ENCODE measurements at regions not wholly inside any gene's neighbourhood (a gene's known extent, or its start where the extent isn't known, plus 50 kb on each side); places are given as distances from the start of the nearest gene placed in this dataset.

- Histone ChIP-seq H3K4me2 (ENCODE audit: low read length) (no peak overlapping the region), H3K9me3 (ENCODE audit: control insufficient read depth in 1 of 2, insufficient read depth in 1 of 2, low read depth in 1 of 2, low read length in 2 of 2) (no peaks in the 10 kb centered on the region), H3K9me2 (ENCODE audit: insufficient read depth) (no peaks in the 10 kb centered on the region), H3K36me3 (ENCODE audit: control insufficient read depth in 1 of 2, insufficient read depth in 2 of 2, low read length in 2 of 2) (no peaks in the 10 kb centered on the region), H3K4me1 (ENCODE audit: control insufficient read depth in 1 of 2, insufficient read depth in 2 of 2, low read length in 2 of 2) (peaks cover 0 to 9% of the 10 kb centered on the region in 2 experiments; a peak in 1 of 4 replicates), H3K27me3 (ENCODE audit: insufficient read depth, low read length) (no peaks in the 10 kb centered on the region), H2AFZ (ENCODE audit: low read depth, low read length, poor library complexity, severe bottlenecking) (no peak overlapping the region), H4K20me1 (ENCODE audit: insufficient read depth) (no peaks in the 10 kb centered on the region), H3K9ac (ENCODE audit: low read length) (no peak overlapping the region), H3K79me2 (ENCODE audit: insufficient read depth, low read length) (no peaks in the 10 kb centered on the region), H3K27ac (ENCODE audit: low read depth, low read length) (no peak overlapping the region), H3K4me3 (replicated peaks in 1 of 2; ENCODE audit: low read depth in 1 of 2, low read length in 2 of 2) (no peak overlapping the region)
- no peak for TF ChIP-seq SP1 (IDR thresholded peaks at IDR 0.05; ENCODE audit: low read depth)
- TF ChIP-seq, protein P1, sequence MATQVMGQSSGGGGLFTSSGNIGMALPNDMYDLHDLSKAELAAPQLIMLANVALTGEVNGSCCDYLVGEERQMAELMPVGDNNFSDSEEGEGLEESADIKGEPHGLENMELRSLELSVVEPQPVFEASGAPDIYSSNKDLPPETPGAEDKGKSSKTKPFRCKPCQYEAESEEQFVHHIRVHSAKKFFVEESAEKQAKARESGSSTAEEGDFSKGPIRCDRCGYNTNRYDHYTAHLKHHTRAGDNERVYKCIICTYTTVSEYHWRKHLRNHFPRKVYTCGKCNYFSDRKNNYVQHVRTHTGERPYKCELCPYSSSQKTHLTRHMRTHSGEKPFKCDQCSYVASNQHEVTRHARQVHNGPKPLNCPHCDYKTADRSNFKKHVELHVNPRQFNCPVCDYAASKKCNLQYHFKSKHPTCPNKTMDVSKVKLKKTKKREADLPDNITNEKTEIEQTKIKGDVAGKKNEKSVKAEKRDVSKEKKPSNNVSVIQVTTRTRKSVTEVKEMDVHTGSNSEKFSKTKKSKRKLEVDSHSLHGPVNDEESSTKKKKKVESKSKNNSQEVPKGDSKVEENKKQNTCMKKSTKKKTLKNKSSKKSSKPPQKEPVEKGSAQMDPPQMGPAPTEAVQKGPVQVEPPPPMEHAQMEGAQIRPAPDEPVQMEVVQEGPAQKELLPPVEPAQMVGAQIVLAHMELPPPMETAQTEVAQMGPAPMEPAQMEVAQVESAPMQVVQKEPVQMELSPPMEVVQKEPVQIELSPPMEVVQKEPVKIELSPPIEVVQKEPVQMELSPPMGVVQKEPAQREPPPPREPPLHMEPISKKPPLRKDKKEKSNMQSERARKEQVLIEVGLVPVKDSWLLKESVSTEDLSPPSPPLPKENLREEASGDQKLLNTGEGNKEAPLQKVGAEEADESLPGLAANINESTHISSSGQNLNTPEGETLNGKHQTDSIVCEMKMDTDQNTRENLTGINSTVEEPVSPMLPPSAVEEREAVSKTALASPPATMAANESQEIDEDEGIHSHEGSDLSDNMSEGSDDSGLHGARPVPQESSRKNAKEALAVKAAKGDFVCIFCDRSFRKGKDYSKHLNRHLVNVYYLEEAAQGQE (IDR thresholded peaks at IDR 0.05; ENCODE audit: low read depth): no peak
- ChIA-PET RAD21 (ENCODE audit: low non-redundant PET in 1 of 2, low total read pairs in 2 of 2, uncharacterized antibody in 2 of 2, unreplicated experiment in 2 of 2) (no interaction called here), POLR2A (no interaction called here), CTCF (no interaction called here)
- DNase-seq (ENCODE audit: low read depth, low spot score) (no peak), ATAC-seq (no peak)
- intact Hi-C loops (cut with micrococcal nuclease): no loop called here
- no TSS peak for BruUV-seq (replicated peaks)
These were observed 532.7 kb downstream of the RFC3 start for GRCh38 chr13:34350671-34351070.

GRCh38 chr13:34351134-34351533 lies 533.2 kb downstream of the RFC3 start:
- Histone ChIP-seq H3K4me2 (ENCODE audit: low read length) (no peak overlapping the region), H2AFZ (ENCODE audit: low read depth, low read length, poor library complexity, severe bottlenecking) (no peak overlapping the region), H3K4me3 (replicated peaks in 1 of 2; ENCODE audit: low read depth in 1 of 2, low read length in 2 of 2) (no peak overlapping the region), H3K79me2 (ENCODE audit: insufficient read depth, low read length) (no peaks in the 10 kb centered on the region), H3K9me3 (ENCODE audit: control insufficient read depth in 1 of 2, insufficient read depth in 1 of 2, low read depth in 1 of 2, low read length in 2 of 2) (no peaks in the 10 kb centered on the region), H3K9ac (ENCODE audit: low read length) (no peak overlapping the region), H3K36me3 (ENCODE audit: control insufficient read depth in 1 of 2, insufficient read depth in 2 of 2, low read length in 2 of 2) (no peaks in the 10 kb centered on the region), H3K9me2 (ENCODE audit: insufficient read depth) (no peaks in the 10 kb centered on the region), H3K27ac (ENCODE audit: low read depth, low read length) (no peak overlapping the region), H3K4me1 (ENCODE audit: control insufficient read depth in 1 of 2, insufficient read depth in 2 of 2, low read length in 2 of 2) (peaks cover 0 to 9% of the 10 kb centered on the region in 2 experiments; a peak in 1 of 4 replicates), H4K20me1 (ENCODE audit: insufficient read depth) (no peaks in the 10 kb centered on the region), H3K27me3 (ENCODE audit: insufficient read depth, low read length) (no peaks in the 10 kb centered on the region)
- ATAC-seq: no peak
- TF ChIP-seq POLR2AphosphoS5 (IDR thresholded peaks at IDR 0.05; ENCODE audit: low read depth, low read length) (no peak), RAD21 (IDR thresholded peaks at IDR 0.05; ENCODE audit: low read depth) (no peak), CEBPB (IDR thresholded peaks at IDR 0.05; ENCODE audit: low read depth) (no peak), JUND (IDR thresholded peaks at IDR 0.05) (no peak), SP1 (IDR thresholded peaks at IDR 0.05; ENCODE audit: low read depth) (no peak), CTCF (IDR thresholded peaks at IDR 0.05 in 2 of 3, conservative IDR thresholded peaks at IDR 0.05 in 1 of 3; ENCODE audit: borderline replicate concordance in 1 of 3, insufficient read depth in 1 of 3, low read depth in 2 of 3, low read length in 2 of 3) (no peak)
- CTCF ChIA-PET: no interaction called here
- BruUV-seq (replicated peaks): no TSS peak
- POLR2A ChIA-PET: no interaction called here
- no peak for DNase-seq (ENCODE audit: low read depth, low spot score)
- RAD21 ChIA-PET (ENCODE audit: low non-redundant PET in 1 of 2, low total read pairs in 2 of 2, uncharacterized antibody in 2 of 2, unreplicated experiment in 2 of 2): no interaction called here
- intact Hi-C loops (cut with micrococcal nuclease): no loop called here
